ENCODE measurements at regions not wholly inside any gene's neighbourhood (a gene's known extent, or its start where the extent isn't known, plus 50 kb on each side); places are given as distances from the start of the nearest gene placed in this dataset.

GRCh38 chr1:221089803-221090202 is 210.6 kb downstream of the HLX start:
- no peaks in the 10 kb centered on the region for H3K4me1 ChIP-seq
- H3K27me3 ChIP-seq (ENCODE audit: low read depth): no peaks in the 10 kb centered on the region
- H3K36me3 ChIP-seq: no peaks in the 10 kb centered on the region
- no peak overlapping the region for H3K27ac ChIP-seq
- TF ChIP-seq, protein P1, sequence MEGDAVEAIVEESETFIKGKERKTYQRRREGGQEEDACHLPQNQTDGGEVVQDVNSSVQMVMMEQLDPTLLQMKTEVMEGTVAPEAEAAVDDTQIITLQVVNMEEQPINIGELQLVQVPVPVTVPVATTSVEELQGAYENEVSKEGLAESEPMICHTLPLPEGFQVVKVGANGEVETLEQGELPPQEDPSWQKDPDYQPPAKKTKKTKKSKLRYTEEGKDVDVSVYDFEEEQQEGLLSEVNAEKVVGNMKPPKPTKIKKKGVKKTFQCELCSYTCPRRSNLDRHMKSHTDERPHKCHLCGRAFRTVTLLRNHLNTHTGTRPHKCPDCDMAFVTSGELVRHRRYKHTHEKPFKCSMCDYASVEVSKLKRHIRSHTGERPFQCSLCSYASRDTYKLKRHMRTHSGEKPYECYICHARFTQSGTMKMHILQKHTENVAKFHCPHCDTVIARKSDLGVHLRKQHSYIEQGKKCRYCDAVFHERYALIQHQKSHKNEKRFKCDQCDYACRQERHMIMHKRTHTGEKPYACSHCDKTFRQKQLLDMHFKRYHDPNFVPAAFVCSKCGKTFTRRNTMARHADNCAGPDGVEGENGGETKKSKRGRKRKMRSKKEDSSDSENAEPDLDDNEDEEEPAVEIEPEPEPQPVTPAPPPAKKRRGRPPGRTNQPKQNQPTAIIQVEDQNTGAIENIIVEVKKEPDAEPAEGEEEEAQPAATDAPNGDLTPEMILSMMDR (IDR thresholded peaks at IDR 0.05): no peak
- ATAC-seq: no peak
- no peak overlapping the region for H3K4me3 ChIP-seq
- DNase-seq: no peak
- intact Hi-C loops (cut with DNase I): no loop called here
- H3K9me3 ChIP-seq: no peaks in the 10 kb centered on the region

- Histone ChIP-seq H3K9me3 (no peaks in the 10 kb centered on the region), H3K4me1 (peaks cover 13% of the 10 kb centered on the region), H3K27me3 (ENCODE audit: low read depth) (no peaks in the 10 kb centered on the region), H3K27ac (no peak overlapping the region), H3K4me3 (no peak overlapping the region), H3K36me3 (no peaks in the 10 kb centered on the region)
- ATAC-seq (no peak), DNase-seq (no peak)
- TF ChIP-seq, protein P1 (IDR thresholded peaks at IDR 0.05): no peak
- intact Hi-C loops (cut with DNase I): no loop called here
Observed at GRCh38 chr1:221093903-221094791, 214.9 kb downstream of the HLX start.

DNA sequence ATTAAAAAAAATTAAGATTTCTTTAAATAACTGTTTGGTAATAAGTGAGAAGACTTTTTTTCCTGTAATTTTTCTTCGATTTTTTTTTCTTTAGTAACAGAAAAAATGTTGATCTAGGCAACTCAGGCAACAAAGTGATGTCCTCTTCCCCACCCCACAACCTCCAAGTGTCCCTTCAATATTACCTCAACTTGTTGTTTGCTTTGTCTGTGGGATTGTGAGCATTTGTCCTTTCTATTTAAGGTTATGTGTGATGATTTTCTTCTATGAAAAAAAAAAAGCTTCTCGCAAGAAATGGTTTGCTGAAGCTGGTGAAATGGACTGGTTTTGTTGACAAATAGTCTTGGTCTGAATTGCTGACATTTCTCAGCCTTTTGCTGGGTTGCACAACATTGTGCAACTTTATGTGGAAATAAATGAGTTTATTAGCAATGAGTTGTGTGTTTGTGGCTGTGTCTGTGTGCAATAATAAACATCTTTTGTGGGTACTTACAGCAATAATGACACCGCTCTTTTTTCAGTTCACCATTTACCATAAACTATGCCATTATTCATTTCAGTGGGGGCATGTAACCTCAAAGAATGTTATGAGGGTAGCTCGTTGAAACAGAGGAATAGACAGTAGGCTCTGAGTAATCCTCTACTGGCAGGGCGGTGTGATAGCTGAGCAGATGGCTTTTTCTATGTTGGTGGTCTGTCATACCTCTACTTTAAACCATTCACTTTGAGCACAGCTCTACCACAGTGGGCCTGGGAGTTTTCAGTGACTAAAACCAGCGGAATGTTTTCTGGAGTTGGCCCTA is 218.4 kb downstream of the HLX start:
- Histone ChIP-seq H3K4me1 (peaks cover 30% of the 10 kb centered on the region), H3K36me3 (no peaks in the 10 kb centered on the region), H3K27ac (peak overlapping the region; percentile 53), H3K27me3 (ENCODE audit: low read depth) (no peaks in the 10 kb centered on the region), H3K4me3 (no peak overlapping the region), H3K9me3 (no peaks in the 10 kb centered on the region)
- no peak for DNase-seq
- TF ChIP-seq, protein P1 (IDR thresholded peaks at IDR 0.05): no peak
- intact Hi-C loops (cut with DNase I): no loop called here
- ATAC-seq: peak; percentile 60 to 67

GRCh38 chr1:221098471-221099405 is 219.5 kb downstream of the HLX start:
- no peaks in the 10 kb centered on the region for H3K36me3 ChIP-seq
- ATAC-seq (peak; percentile 52 to 54), DNase-seq (no peak)
- TF ChIP-seq, protein P1 (IDR thresholded peaks at IDR 0.05): no peak
- H3K4me3 ChIP-seq: no peak overlapping the region
- H3K27ac ChIP-seq: peak overlapping the region; percentile 53
- H3K9me3 ChIP-seq: no peaks in the 10 kb centered on the region
- H3K27me3 ChIP-seq (ENCODE audit: low read depth): no peaks in the 10 kb centered on the region
- peaks cover 30% of the 10 kb centered on the region for H3K4me1 ChIP-seq
- intact Hi-C loops (cut with DNase I): no loop called here
